ENCODE measurements at regions not wholly inside any gene's neighbourhood (a gene's known extent, or its start where the extent isn't known, plus 50 kb on each side); places are given as distances from the start of the nearest gene placed in this dataset.

DNA sequence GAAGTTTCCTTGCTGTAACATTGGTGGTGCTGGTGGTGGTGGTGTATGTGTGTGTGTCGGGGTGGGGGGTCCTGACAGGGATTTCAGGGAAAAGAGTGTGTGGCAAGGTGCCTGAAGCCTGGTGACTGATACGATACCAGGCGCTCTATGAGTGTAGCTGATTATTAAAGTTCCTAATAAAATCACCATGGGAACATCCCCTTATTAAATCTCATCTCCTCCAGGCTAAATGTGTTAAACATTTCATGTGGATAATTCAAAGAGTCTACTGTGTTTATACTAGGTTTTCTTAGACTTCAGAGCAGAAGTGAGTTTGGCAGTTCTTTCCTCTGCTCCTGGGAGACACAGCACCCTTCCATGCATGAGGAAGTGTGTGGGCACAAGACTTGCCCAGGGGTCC lies 82.0 kb downstream of the THNSL2 start:
- TF ChIP-seq CTCF (IDR thresholded peaks at IDR 0.05; ENCODE audit: insufficient read depth, low read depth, low read length) (no peak), EZH2 (IDR thresholded peaks at IDR 0.05; ENCODE audit: insufficient read depth, low read length) (no peak)
